ENCODE measurements at regions not wholly inside any gene's neighbourhood (a gene's known extent, or its start where the extent isn't known, plus 50 kb on each side); places are given as distances from the start of the nearest gene placed in this dataset.

DNA sequence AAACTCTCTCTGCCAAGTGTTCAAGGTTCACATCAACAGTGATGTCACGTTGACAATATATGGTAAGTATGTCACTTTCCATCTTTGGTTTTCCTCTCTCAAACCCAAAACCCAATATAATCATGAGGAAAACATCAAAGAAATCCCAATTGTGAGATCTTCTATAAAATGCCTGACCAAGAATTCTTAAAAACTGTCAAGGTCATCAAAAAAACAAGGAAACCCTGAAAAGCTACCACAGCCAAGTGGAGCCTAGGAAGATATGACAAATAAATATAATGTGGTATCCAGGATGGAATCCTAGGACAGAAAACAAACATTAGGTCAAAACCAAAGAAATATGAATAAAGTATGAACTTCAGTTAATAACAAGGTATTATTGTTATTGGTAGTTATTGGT lies 85.2 kb upstream of the CCDC39 start:
- no peak for TF ChIP-seq POLR2A (IDR thresholded peaks at IDR 0.05)
- TF ChIP-seq, protein P1, sequence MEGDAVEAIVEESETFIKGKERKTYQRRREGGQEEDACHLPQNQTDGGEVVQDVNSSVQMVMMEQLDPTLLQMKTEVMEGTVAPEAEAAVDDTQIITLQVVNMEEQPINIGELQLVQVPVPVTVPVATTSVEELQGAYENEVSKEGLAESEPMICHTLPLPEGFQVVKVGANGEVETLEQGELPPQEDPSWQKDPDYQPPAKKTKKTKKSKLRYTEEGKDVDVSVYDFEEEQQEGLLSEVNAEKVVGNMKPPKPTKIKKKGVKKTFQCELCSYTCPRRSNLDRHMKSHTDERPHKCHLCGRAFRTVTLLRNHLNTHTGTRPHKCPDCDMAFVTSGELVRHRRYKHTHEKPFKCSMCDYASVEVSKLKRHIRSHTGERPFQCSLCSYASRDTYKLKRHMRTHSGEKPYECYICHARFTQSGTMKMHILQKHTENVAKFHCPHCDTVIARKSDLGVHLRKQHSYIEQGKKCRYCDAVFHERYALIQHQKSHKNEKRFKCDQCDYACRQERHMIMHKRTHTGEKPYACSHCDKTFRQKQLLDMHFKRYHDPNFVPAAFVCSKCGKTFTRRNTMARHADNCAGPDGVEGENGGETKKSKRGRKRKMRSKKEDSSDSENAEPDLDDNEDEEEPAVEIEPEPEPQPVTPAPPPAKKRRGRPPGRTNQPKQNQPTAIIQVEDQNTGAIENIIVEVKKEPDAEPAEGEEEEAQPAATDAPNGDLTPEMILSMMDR (IDR thresholded peaks at IDR 0.05), result no peak
- no peak for TF ChIP-seq POLR2AphosphoS5 (IDR thresholded peaks at IDR 0.05)
